Choroid plexus epithelial cell (primary cell): ENCODE measurements at regions not wholly inside any gene's neighbourhood (a gene's known extent, or its start where the extent isn't known, plus 50 kb on each side); places are given as distances from the start of the nearest gene placed in this dataset.

Experiments
- DNase-seq: peaks from one replicate; pipeline ENCODE4 v3.0.0-alpha.2; 2010; ENCODE audit warnings: low read depth
- H3K4me3 ChIP-seq: 2 replicates; pipeline ENCODE4 v1.5.1; 2011; ENCODE audit warnings: low read depth, mild to moderate bottlenecking, control low read depth, low read length, moderate library complexity
- TF ChIP-seq, protein P1 (sequence below): conservative IDR thresholded peaks from 2 replicates; pipeline ENCODE4 v1.5.1; 2011; ENCODE audit warnings: low read depth, mild to moderate bottlenecking, control low read depth, inconsistent platforms, low read length, moderate library complexity

DNA sequence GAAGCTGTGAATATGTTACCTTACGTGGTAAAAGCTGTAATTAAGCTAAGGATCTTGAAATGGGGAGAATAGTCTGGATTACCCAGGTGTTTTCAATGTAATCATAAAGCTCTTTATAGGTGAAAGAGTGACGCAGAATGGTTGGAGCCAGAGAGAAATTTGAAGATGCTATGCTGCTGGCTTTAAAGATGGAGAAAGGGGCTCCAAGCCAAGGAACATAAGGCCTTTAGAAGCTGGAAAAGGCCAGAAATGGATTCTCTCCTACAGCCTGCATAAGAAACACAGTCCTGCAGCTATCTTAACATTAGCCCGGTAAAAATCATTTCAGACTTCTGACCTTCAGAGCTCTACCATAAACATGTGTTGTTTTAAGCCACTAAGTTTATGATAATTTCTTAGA lies 243.3 kb upstream of the VLDLR start:
- no peak overlapping the region for H3K4me3 ChIP-seq
- TF ChIP-seq, protein P1, sequence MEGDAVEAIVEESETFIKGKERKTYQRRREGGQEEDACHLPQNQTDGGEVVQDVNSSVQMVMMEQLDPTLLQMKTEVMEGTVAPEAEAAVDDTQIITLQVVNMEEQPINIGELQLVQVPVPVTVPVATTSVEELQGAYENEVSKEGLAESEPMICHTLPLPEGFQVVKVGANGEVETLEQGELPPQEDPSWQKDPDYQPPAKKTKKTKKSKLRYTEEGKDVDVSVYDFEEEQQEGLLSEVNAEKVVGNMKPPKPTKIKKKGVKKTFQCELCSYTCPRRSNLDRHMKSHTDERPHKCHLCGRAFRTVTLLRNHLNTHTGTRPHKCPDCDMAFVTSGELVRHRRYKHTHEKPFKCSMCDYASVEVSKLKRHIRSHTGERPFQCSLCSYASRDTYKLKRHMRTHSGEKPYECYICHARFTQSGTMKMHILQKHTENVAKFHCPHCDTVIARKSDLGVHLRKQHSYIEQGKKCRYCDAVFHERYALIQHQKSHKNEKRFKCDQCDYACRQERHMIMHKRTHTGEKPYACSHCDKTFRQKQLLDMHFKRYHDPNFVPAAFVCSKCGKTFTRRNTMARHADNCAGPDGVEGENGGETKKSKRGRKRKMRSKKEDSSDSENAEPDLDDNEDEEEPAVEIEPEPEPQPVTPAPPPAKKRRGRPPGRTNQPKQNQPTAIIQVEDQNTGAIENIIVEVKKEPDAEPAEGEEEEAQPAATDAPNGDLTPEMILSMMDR = no peak
- DNase-seq = no peak

- DNase-seq = no peak
- TF ChIP-seq, protein P1 = no peak
- no peak overlapping the region for H3K4me3 ChIP-seq
These were observed 242.8 kb upstream of the VLDLR start for GRCh38 chr9:2378816-2379215.

GRCh38 chr9:2384741-2385140 lies 236.8 kb upstream of the VLDLR start:
- no peak overlapping the region for H3K4me3 ChIP-seq

DNA sequence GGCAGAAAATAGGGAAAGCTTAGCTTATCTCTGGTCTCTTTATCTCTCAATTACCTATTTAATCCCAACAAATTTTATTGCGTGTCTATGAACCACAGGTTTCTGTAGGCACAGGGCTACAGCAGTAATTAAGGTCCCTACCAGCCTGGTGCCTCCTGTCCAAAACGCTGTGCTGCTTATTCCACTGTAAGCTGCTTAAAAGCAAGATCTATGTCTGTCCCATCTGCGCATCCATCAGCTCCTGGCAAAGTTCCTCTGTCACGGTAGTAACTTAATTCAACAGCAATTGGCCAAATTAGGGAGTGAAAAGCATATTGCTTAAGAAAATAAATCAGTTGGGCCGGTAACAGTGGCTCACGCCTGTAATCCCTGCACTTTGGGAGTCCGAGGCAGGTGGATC lies 235.8 kb upstream of the VLDLR start:
- H3K4me3 ChIP-seq = no peak overlapping the region
- TF ChIP-seq, protein P1 = no peak

More at GRCh38 chr9:2384741-2385140, 236.8 kb upstream of the VLDLR start:
- no peak for DNase-seq
- TF ChIP-seq, protein P1 = no peak

DNA sequence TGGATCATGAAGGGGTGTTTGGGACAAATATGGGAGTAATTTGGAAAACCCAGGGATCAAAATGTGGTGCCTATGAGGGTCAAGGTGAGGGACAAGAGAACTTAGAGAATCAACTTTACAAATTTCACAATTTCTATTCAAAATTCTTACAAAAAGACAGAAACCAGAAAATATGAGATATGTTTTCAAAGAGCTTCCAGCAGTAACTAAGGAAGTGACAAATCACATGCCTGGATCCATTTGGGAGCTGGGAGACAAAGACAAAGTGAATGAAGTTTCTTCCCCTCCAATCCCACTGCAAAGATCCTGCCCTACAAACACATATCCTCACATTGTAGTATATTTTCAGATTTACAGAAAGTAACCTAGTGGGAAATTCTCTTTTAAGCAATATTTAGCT lies 235.0 kb upstream of the VLDLR start:
- H3K4me3 ChIP-seq = no peak overlapping the region
- TF ChIP-seq, protein P1 = no peak
- DNase-seq = no peak

More for the DNA sequence above, 235.8 kb upstream of the VLDLR start:
- no peak for DNase-seq

DNA sequence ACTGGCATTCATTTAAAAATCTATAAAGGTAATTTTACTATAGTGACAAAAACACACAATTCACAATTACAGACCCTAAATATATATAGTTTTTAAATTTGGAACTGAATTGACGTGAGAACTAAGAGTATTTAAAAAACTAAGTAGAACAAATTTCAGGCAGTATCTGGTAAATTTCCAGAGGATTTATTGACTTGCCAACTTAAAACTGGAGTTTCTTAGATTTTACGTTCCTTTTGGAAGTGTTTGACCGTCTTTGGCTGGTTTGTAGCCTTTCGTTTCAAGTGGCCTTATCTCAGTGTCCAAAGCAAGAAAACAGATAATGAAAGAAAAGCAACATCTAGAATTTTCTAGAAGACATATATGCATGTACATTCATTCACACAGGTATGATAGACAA lies 234.4 kb upstream of the VLDLR start:
- no peak overlapping the region for H3K4me3 ChIP-seq
- TF ChIP-seq, protein P1 = no peak
- DNase-seq = no peak

DNA sequence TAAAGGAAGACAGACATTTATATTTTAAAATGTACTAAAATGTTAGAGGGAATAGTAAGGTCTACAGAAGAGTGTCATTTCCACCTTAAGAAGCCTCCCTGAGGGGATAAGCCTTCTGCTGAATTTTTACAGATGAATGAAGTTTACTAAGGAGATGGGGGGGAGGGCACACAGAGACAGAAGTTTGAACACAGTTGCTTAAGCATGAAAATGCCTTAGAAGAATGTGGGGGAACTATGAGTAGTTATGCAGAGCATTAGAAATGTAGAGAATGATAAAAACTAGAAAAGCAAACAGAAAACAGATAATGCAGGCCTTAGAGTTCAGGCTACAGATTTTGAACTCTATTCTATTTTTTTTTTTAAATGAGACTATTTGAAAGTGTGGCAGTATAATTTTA lies 232.2 kb upstream of the VLDLR start:
- no peak overlapping the region for H3K4me3 ChIP-seq
- TF ChIP-seq, protein P1 = no peak
- DNase-seq = peak; percentile 59
